Endodermal cell (in vitro differentiated cells): ENCODE measurements at regions not wholly inside any gene's neighbourhood (a gene's known extent, or its start where the extent isn't known, plus 50 kb on each side); places are given as distances from the start of the nearest gene placed in this dataset.
"Not testable (repeated sequence)": the region's sequence is repeated elsewhere in the genome, so short reads cannot be mapped to it uniquely, and the experiment has no call there.

ENCODE experiments used
- DNase-seq: peaks from one replicate; pipeline ENCODE4 v3.0.0-alpha.2; 2017
- H3K27ac ChIP-seq: 2 replicates; pipeline ENCODE4 v1.5.1; 2013; ENCODE audit warnings: mild to moderate bottlenecking, low read depth, low read length, moderate library complexity
- H3K27me3 ChIP-seq: 2 replicates; pipeline ENCODE4 v1.6.1; 2013; ENCODE audit warnings: mild to moderate bottlenecking, low read length, moderate library complexity; ENCODE audit not compliant: insufficient read depth, control insufficient read depth, poor library complexity, severe bottlenecking
- H3K36me3 ChIP-seq: 2 replicates; pipeline ENCODE4 v1.7.0; 2013; ENCODE audit warnings: mild to moderate bottlenecking, low read length, moderate library complexity; ENCODE audit not compliant: control insufficient read depth, insufficient read depth
- H3K4me1 ChIP-seq: one replicate; pipeline ENCODE4 v1.7.0; 2013; ENCODE audit warnings: low read length; ENCODE audit not compliant: control insufficient read depth, insufficient read depth
- H3K4me3 ChIP-seq: 2 replicates; pipeline ENCODE4 v1.5.1; 2013; ENCODE audit warnings: mild to moderate bottlenecking, low read length, moderate library complexity
- H3K9ac ChIP-seq: 2 replicates; pipeline ENCODE4 v1.6.1; 2013; ENCODE audit warnings: mild to moderate bottlenecking, low read length, moderate library complexity; ENCODE audit not compliant: poor library complexity, severe bottlenecking; ENCODE audit errors: extremely low read depth
- H3K9me3 ChIP-seq: 2 replicates; pipeline ENCODE4 v1.6.1; 2013; ENCODE audit warnings: mild to moderate bottlenecking, low read length, moderate library complexity; ENCODE audit not compliant: control insufficient read depth
- H3K27ac Mint-ChIP-seq: 2 replicates; pipeline ENCODE4 v1.8.0; 2020; ENCODE audit warnings: mixed read lengths
- H3K27me3 Mint-ChIP-seq: 2 replicates; pipeline ENCODE4 v1.8.0; 2021; ENCODE audit warnings: mild to moderate bottlenecking, mixed read lengths; ENCODE audit not compliant: insufficient read depth
- H3K36me3 Mint-ChIP-seq: 2 replicates; pipeline ENCODE4 v1.8.0; 2020; ENCODE audit warnings: low read depth, mixed read lengths
- H3K4me1 Mint-ChIP-seq: 2 replicates; pipeline ENCODE4 v1.8.0; 2020; ENCODE audit warnings: mixed read lengths
- H3K4me3 Mint-ChIP-seq: 2 replicates; pipeline ENCODE4 v1.8.0; 2020; ENCODE audit warnings: mild to moderate bottlenecking, moderate library complexity, mixed read lengths
- H3K9me3 Mint-ChIP-seq: 2 replicates; pipeline ENCODE4 v1.8.0; 2020; ENCODE audit warnings: mild to moderate bottlenecking, mixed read lengths
- WGBS, 2 experiments: methylation state at CpG; one replicate each; pipeline versions ENCODE4 v1.1.5 to v1.1.7; 2013; ENCODE audit warnings: missing lambda C conversion rate in 2 of 2, mixed read lengths in 1 of 2; ENCODE audit not compliant: insufficient coverage in 1 of 2, insufficient read length in 1 of 2; 5-methylcytosine and 5-hydroxymethylcytosine counted together

- 84% methylated on average over 6 of the region's 15 CpGs; no CpG with 5 or more reads in 1 of the 2 experiments for WGBS, 2 experiments
- H3K9me3 ChIP-seq, H3K36me3 ChIP-seq, H3K4me1 Mint-ChIP-seq, DNase-seq, H3K9me3 Mint-ChIP-seq, H3K9ac ChIP-seq, H3K4me1 ChIP-seq, H3K36me3 Mint-ChIP-seq, H3K4me3 ChIP-seq, H3K27ac ChIP-seq, H3K27me3 Mint-ChIP-seq, H3K27me3 ChIP-seq, H3K27ac Mint-ChIP-seq, H3K4me3 Mint-ChIP-seq: not testable (repeated sequence)
Observed at GRCh38 chr9:40196165-40196714, 840.8 kb downstream of the SPATA31A1 start.

DNA sequence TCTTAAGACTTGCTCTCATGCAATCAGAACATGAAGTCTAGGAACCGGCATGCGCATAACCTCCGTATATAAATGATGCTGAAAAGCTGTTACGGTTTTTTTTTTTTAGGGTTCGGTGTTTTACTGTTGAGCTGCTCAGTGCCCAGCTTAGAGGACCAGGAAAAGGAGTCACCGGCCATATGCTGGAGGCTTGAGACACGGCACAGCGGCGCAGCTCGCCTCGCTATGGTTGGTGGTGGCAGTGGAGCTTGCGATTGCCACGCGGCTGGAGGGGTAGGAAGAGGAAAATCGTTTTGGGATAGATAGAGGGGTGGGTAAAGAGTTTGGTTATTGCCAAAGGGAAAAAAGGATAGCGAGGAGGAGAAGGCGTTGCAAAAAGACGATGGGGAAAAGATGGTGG lies 841.3 kb downstream of the SPATA31A1 start:
- not testable (repeated sequence) for H3K9me3 Mint-ChIP-seq, H3K4me3 Mint-ChIP-seq, H3K27me3 ChIP-seq, H3K27me3 Mint-ChIP-seq, H3K4me3 ChIP-seq, H3K27ac Mint-ChIP-seq, H3K4me1 ChIP-seq, H3K9ac ChIP-seq, H3K36me3 ChIP-seq, H3K36me3 Mint-ChIP-seq, H3K4me1 Mint-ChIP-seq, DNase-seq, H3K27ac ChIP-seq, H3K9me3 ChIP-seq
- WGBS, 2 experiments = 96% methylated on average over 6 of the region's 18 CpGs; no CpG with 5 or more reads in 1 of the 2 experiments

DNA sequence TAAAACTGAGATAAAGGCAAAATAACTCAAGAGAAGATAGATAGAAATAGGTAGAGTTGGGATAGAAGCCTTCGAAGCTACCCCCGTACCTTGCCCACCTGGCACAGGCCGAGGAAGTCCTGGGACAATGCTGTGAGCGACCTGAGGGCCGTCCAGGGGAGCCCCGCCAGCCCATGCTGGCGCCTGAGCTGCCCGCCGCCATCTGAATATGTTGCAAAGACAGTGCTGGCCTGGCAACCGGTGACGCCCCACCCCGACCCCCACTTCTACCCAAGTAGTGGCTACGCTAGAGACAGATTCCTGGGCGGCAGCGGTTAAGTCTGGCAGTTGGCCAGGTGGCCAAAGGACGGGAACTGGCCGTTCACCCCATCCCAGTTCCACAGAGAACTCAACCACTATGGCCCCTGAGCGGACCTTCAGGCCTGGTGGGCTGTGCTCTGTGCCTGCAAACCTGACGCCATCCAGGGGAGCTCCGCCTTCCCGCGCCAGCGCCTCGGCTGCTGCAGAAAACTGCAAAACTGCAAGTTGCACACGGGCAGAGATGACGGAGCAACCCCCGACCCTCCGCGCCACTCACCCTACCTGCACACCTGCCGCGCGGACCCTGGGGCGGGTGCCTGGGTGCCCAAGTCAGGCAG lies 866.2 kb downstream of the SPATA31A1 start:
- H3K4me1 Mint-ChIP-seq, H3K27ac Mint-ChIP-seq, H3K9me3 Mint-ChIP-seq, H3K4me3 ChIP-seq, H3K27me3 ChIP-seq, DNase-seq, H3K27me3 Mint-ChIP-seq, H3K4me3 Mint-ChIP-seq, H3K27ac ChIP-seq, H3K4me1 ChIP-seq, H3K36me3 Mint-ChIP-seq, H3K36me3 ChIP-seq, H3K9me3 ChIP-seq, H3K9ac ChIP-seq: not testable (repeated sequence)
- no CpG with 5 or more reads among the region's 33 CpGs for WGBS, 2 experiments

- H3K4me3 ChIP-seq = not testable (repeated sequence)
Observed at GRCh38 chr9:40222617-40223200, 867.2 kb downstream of the SPATA31A1 start.

DNA sequence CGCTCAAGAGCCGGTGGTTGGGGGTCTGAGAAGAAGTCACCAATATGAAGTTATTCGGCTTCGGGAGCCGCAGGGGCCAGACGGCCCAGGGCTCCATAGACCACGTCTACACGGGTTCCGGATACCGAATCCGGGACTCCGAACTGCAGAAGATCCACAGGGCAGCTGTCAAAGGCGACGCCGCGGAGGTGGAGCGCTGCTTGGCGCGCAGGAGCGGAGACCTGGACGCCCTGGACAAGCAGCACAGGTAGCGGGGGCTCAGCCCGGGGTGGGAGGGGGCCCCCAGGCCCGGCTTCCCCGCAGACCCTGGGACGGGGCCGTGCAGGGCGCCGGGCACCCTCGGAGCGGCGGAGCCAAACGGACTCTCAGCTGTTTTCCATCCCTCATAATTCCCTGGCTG lies 867.9 kb downstream of the SPATA31A1 start:
- not testable (repeated sequence) for H3K4me1 Mint-ChIP-seq, H3K27me3 Mint-ChIP-seq

More at GRCh38 chr9:40222617-40223200, 867.2 kb downstream of the SPATA31A1 start:
- WGBS, 2 experiments = 3% methylated on average over 30 of the region's 43 CpGs; no CpG with 5 or more reads in 1 of the 2 experiments
- not testable (repeated sequence) for H3K27me3 ChIP-seq, H3K27ac Mint-ChIP-seq, H3K27ac ChIP-seq, H3K4me1 ChIP-seq, H3K27me3 Mint-ChIP-seq, H3K9ac ChIP-seq, H3K36me3 ChIP-seq, H3K4me1 Mint-ChIP-seq, H3K9me3 ChIP-seq, H3K9me3 Mint-ChIP-seq, DNase-seq, H3K4me3 Mint-ChIP-seq, H3K36me3 Mint-ChIP-seq

More for the DNA sequence above, 867.9 kb downstream of the SPATA31A1 start:
- not testable (repeated sequence) for H3K4me3 ChIP-seq, H3K9me3 ChIP-seq, H3K27ac Mint-ChIP-seq, H3K4me1 ChIP-seq, H3K9ac ChIP-seq, H3K27ac ChIP-seq, H3K27me3 ChIP-seq, H3K36me3 Mint-ChIP-seq, DNase-seq, H3K4me3 Mint-ChIP-seq, H3K9me3 Mint-ChIP-seq, H3K36me3 ChIP-seq
- no CpG with 5 or more reads among the region's 33 CpGs for WGBS, 2 experiments
